ENCODE measurements at regions not wholly inside any gene's neighbourhood (a gene's known extent, or its start where the extent isn't known, plus 50 kb on each side); places are given as distances from the start of the nearest gene placed in this dataset.
A peak's percentile ranks its signal among the peaks of the same experiment; 100 is the strongest.

- DNase-seq, result no peak
These were observed 53.0 kb downstream of the RASSF10 start for GRCh38 chr11:13062115-13062514.

GRCh38 chr11:13064593-13064992, 55.5 kb downstream of the RASSF10 start:
- no peak for DNase-seq

- no peak for DNase-seq
These were observed 56.2 kb downstream of the RASSF10 start for GRCh38 chr11:13065200-13065787.

- no peak for DNase-seq
These were observed 59.1 kb downstream of the RASSF10 start for GRCh38 chr11:13068211-13068610.

- DNase-seq, result peak; percentile 57
These were observed 64.2 kb downstream of the RASSF10 start for GRCh38 chr11:13073119-13073981.

- DNase-seq, result no peak
These were observed 65.8 kb downstream of the RASSF10 start for GRCh38 chr11:13074714-13075464.

GRCh38 chr11:13076961-13077360, 67.8 kb downstream of the RASSF10 start:
- no peak for DNase-seq

GRCh38 chr11:13080861-13081260, 71.7 kb downstream of the RASSF10 start:
- no peak for DNase-seq

GRCh38 chr11:13082588-13082987, 73.5 kb downstream of the RASSF10 start:
- no peak for DNase-seq

GRCh38 chr11:13090228-13090708, 81.2 kb downstream of the RASSF10 start:
- no peak for DNase-seq

GRCh38 chr11:13091373-13091772, 82.3 kb downstream of the RASSF10 start:
- DNase-seq, result no peak

GRCh38 chr11:13091804-13092203, 82.7 kb downstream of the RASSF10 start:
- DNase-seq, result no peak

GRCh38 chr11:13094930-13095687, 86.0 kb downstream of the RASSF10 start:
- DNase-seq, result no peak

GRCh38 chr11:13098063-13098462, 88.9 kb downstream of the RASSF10 start:
- DNase-seq, result no peak

GRCh38 chr11:13098616-13099289, 89.6 kb downstream of the RASSF10 start:
- no peak for DNase-seq

- no peak for DNase-seq
These were observed 92.8 kb downstream of the RASSF10 start for GRCh38 chr11:13101644-13102512.

- DNase-seq, result no peak
These were observed 93.4 kb downstream of the RASSF10 start for GRCh38 chr11:13102513-13102840.

GRCh38 chr11:13102865-13103539, 93.9 kb downstream of the RASSF10 start:
- no peak for DNase-seq

GRCh38 chr11:13103962-13104554, 94.9 kb downstream of the RASSF10 start:
- DNase-seq, result no peak

GRCh38 chr11:13104619-13105236, 95.6 kb downstream of the RASSF10 start:
- DNase-seq, result no peak

All from fibroblast of skin of back (primary cell).